HCT116 (cell line): ENCODE measurements at regions not wholly inside any gene's neighbourhood (a gene's known extent, or its start where the extent isn't known, plus 50 kb on each side); places are given as distances from the start of the nearest gene placed in this dataset.

Experiments
- ATAC-seq: fragments of 200-7000 bp; cut with Tn5 transposase; 2 replicates; pipeline ENCODE4 v1.9.1; 2020; ENCODE audit warnings: mild to moderate bottlenecking, moderate library complexity
- BruUV-seq: library from RNA; stranded (reverse); fragments of 400-500 nt; replicated peaks from 2 replicates; lab custom pipeline; 2021; lab: Mats Ljungman, UMichigan
- CTCF ChIA-PET: fragments of 300-600 bp; sonication (Branson Sonifier 250); formaldehyde crosslinking; loops from one replicate; lab custom pipeline; 2021; ENCODE audit warnings: antibody characterized with exemption; lab: Charles Lee
- POLR2A ChIA-PET: fragments of 300-600, 350-600 bp; sonication (Branson Sonifier 250); formaldehyde crosslinking; loops from one replicate; lab custom pipeline; 2021; ENCODE audit warnings: antibody characterized with exemption; lab: Charles Lee
- RAD21 ChIA-PET, 2 experiments: fragments of 300-600 bp; sonication (Branson Sonifier 250); formaldehyde crosslinking; loops; one replicate each; lab custom pipeline; 2023; ENCODE audit warnings: low total read pairs in 2 of 2; ENCODE audit not compliant: uncharacterized antibody in 2 of 2, unreplicated experiment in 2 of 2, low non-redundant PET in 1 of 2; lab: Charles Lee
- DNase-seq: peaks from one replicate; pipeline ENCODE4 v3.0.0-alpha.2; 2010; ENCODE audit warnings: low read depth, low spot score
- H2AFZ ChIP-seq: fragments of 200-600 bp; shearing (Covaris generic), sonication (generic); 2 replicates; pipeline ENCODE4 v1.6.1; 2017; ENCODE audit warnings: low read depth, mixed run types, mixed read lengths, antibody characterized with exemption, low read length; ENCODE audit not compliant: poor library complexity, severe bottlenecking
- H3K27ac ChIP-seq: 2 replicates; pipeline ENCODE4 v1.5.1; 2012; ENCODE audit warnings: low read depth, low read length
- H3K27me3 ChIP-seq: fragments of 200-600 bp; sonication (generic); 2 replicates; pipeline ENCODE4 v1.6.1; 2016; ENCODE audit warnings: mixed run types, low read length, mixed read lengths; ENCODE audit not compliant: insufficient read depth
- H3K36me3 ChIP-seq, 2 experiments: fragments of 200-500 bp in 1 of 2; fragments of 200-600 bp in 1 of 2; sonication (Bioruptor generic) in 1 of 2; sonication (generic) in 1 of 2; 2 replicates each; pipeline versions ENCODE4 v1.5.1 to v1.6.1; 2014 to 2016; ENCODE audit warnings: low read length in 2 of 2, inconsistent platforms in 1 of 2, mixed read lengths in 1 of 2, mixed run types in 1 of 2; ENCODE audit not compliant: insufficient read depth in 2 of 2, control insufficient read depth in 1 of 2
- H3K4me1 ChIP-seq, 2 experiments: fragments of 200-600 bp in 1 of 2; sonication (generic) in 1 of 2; 2 replicates each; pipeline versions ENCODE4 v1.5.1 to v1.6.1; 2012 to 2017; ENCODE audit warnings: low read length in 2 of 2, inconsistent platforms in 1 of 2, mild to moderate bottlenecking in 1 of 2, mixed read lengths in 1 of 2, mixed run types in 1 of 2, moderate library complexity in 1 of 2; ENCODE audit not compliant: insufficient read depth in 2 of 2, control insufficient read depth in 1 of 2
- H3K4me2 ChIP-seq: fragments of 200-600 bp; sonication (generic); 2 replicates; pipeline ENCODE4 v1.6.1; 2017; ENCODE audit warnings: mixed run types, low read length, mixed read lengths
- H3K4me3 ChIP-seq, 2 experiments: fragments of 200-600 bp in 1 of 2; sonication (generic) in 1 of 2; replicated peaks in 1 of 2; 2 replicates each; pipeline ENCODE4 v1.5.1; 2011 to 2016; ENCODE audit warnings: low read length in 2 of 2, control low read depth in 1 of 2, low read depth in 1 of 2, mild to moderate bottlenecking in 1 of 2, mixed read lengths in 1 of 2, mixed run types in 1 of 2
- H3K79me2 ChIP-seq: fragments of 200-600 bp; sonication (generic); 2 replicates; pipeline ENCODE4 v1.6.1; 2017; ENCODE audit warnings: mild to moderate bottlenecking, mixed run types, low read length, moderate library complexity, mixed read lengths; ENCODE audit not compliant: insufficient read depth
- H3K9ac ChIP-seq: fragments of 200-600 bp; sonication (generic); 2 replicates; pipeline ENCODE4 v1.6.1; 2016; ENCODE audit warnings: low read length, mixed read lengths
- H3K9me2 ChIP-seq: fragments of 200-600 bp; sonication (generic), shearing (Covaris generic); 2 replicates; pipeline ENCODE4 v1.6.1; 2017; ENCODE audit warnings: mixed run types, mild to moderate bottlenecking, moderate library complexity; ENCODE audit not compliant: insufficient read depth
- H3K9me3 ChIP-seq, 2 experiments: fragments of 200-500 bp in 1 of 2; fragments of 200-600 bp in 1 of 2; sonication (Bioruptor generic) in 1 of 2; sonication (generic) in 1 of 2; 2 replicates each; pipeline ENCODE4 v1.6.1; 2014 to 2017; ENCODE audit warnings: low read length in 2 of 2, mixed read lengths in 2 of 2, inconsistent platforms in 1 of 2, low read depth in 1 of 2, mild to moderate bottlenecking in 1 of 2, mixed run types in 1 of 2, moderate library complexity in 1 of 2; ENCODE audit not compliant: control insufficient read depth in 1 of 2, insufficient read depth in 1 of 2
- H4K20me1 ChIP-seq: fragments of 200-600 bp; sonication (generic), shearing (Covaris generic); 2 replicates; pipeline ENCODE4 v1.6.1; 2017; ENCODE audit warnings: mixed run types, mild to moderate bottlenecking, moderate library complexity; ENCODE audit not compliant: insufficient read depth
- CEBPB ChIP-seq: IDR thresholded peaks from 2 replicates; pipeline ENCODE4 v1.6.1; 2012; ENCODE audit warnings: low read depth
- YY1 ChIP-seq: IDR thresholded peaks from 2 replicates; pipeline ENCODE4 v1.6.1; 2011; ENCODE audit warnings: low read length, low read depth, moderate library complexity, mild to moderate bottlenecking; ENCODE audit not compliant: insufficient replicate concordance; ENCODE audit errors: extremely low read depth
- ZFX ChIP-seq: fragments of 450-650 bp; IDR thresholded peaks from 2 replicates; pipeline ENCODE4 v1.6.1; 2017
- intact Hi-C: fragments of 100-400 bp; cut with micrococcal nuclease; formaldehyde crosslinking; loops from 2 replicates; pipeline ENCODE4 v1.10.0; 2022

DNA sequence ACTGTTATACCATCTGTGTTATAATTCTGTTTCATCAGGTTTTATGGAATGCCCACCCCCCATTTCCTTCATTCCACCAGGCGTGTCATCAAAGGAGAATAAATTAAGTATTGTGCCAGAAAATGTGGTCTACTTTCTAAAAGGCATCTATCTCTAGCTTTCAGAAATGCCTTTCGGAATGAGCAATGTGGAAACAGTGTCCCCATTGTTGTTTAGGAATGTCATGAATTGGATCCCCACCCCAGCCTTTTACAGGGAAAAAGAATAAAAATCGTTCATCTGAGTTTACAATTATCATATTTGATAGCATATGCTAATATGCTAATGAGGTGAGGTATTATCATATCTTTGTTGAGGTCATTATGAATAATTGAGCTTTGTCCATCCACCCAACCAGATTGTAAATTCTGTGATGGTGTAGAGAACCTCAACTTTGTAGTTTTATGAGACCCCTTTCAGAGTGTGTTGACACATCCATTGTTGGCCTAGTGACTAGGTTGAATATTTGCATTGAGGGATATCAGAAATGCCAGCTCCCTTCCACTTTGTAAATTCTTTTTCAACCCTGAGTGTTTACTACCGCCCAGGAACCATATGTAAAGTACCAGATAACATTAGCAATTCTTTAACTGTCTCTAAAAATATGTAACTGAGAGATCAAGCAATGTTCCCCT is 56.2 kb upstream of the CCDC160 start:
- no peaks in the 10 kb centered on the region for H3K9me2 ChIP-seq
- no peaks in the 10 kb centered on the region for H3K9me3 ChIP-seq
- intact Hi-C loops = no loop called here
- no peak overlapping the region for H3K4me2 ChIP-seq
- ChIA-PET RAD21 (no interaction called here), CTCF (no interaction called here), POLR2A (no interaction called here)
- H3K79me2 ChIP-seq = no peaks in the 10 kb centered on the region
- TF ChIP-seq YY1 (no peak), CEBPB (no peak)
- BruUV-seq = no TSS peak
- H3K36me3 ChIP-seq = no peaks in the 10 kb centered on the region
- no peaks in the 10 kb centered on the region for H3K4me1 ChIP-seq
- ATAC-seq = no peak
- DNase-seq = no peak
- H3K9ac ChIP-seq = no peak overlapping the region
- H4K20me1 ChIP-seq = no peaks in the 10 kb centered on the region
- no peak overlapping the region for H3K27ac ChIP-seq
- H2AFZ ChIP-seq = no peak overlapping the region
- H3K4me3 ChIP-seq = no peak overlapping the region
- no peaks in the 10 kb centered on the region for H3K27me3 ChIP-seq

DNA sequence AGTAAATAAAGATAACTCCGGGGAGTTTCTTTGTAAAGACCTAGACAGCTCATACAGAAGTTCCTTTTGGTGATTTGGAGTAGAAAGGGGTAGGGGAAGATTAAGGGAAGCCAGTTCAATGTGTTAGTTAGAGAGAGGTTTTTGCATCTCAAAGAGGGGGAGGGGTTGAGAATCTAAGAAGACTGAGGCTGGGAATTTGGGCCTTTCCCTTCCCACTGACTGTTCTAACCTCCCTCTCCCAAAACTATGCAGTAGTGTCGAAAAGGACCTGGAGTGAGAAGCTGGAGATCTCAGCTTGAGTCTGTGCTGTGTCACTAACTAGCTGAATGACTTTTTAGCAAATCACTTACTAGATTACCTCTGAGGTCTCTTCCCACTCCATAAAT is 55.7 kb upstream of the CCDC160 start:
- no peaks in the 10 kb centered on the region for H3K9me2 ChIP-seq
- no peak overlapping the region for H3K27ac ChIP-seq
- RAD21 ChIA-PET = no interaction called here

More for the DNA sequence above, 55.7 kb upstream of the CCDC160 start:
- DNase-seq (no peak), ATAC-seq (no peak)
- no peaks in the 10 kb centered on the region for H4K20me1 ChIP-seq
- H3K4me3 ChIP-seq = no peak overlapping the region
- no peak for TF ChIP-seq CEBPB
- TF ChIP-seq ZFX = no peak
- H3K9me3 ChIP-seq = no peaks in the 10 kb centered on the region
- no peak overlapping the region for H3K4me2 ChIP-seq
- ChIA-PET CTCF (no interaction called here), POLR2A (no interaction called here)
- H3K79me2 ChIP-seq = no peaks in the 10 kb centered on the region
- no TSS peak for BruUV-seq
- intact Hi-C loops = no loop called here
- H3K27me3 ChIP-seq = no peaks in the 10 kb centered on the region
- no peak overlapping the region for H3K9ac ChIP-seq
- no peak overlapping the region for H2AFZ ChIP-seq
- no peaks in the 10 kb centered on the region for H3K36me3 ChIP-seq
- H3K4me1 ChIP-seq = no peaks in the 10 kb centered on the region
